Brain microvascular endothelial cell (primary cell): ENCODE measurements at regions not wholly inside any gene's neighbourhood (a gene's known extent, or its start where the extent isn't known, plus 50 kb on each side); places are given as distances from the start of the nearest gene placed in this dataset.
"Not testable (repeated sequence)": the region's sequence is repeated elsewhere in the genome, so short reads cannot be mapped to it uniquely, and the experiment has no call there.

Source experiments
- DNase-seq: peaks from one replicate; pipeline ENCODE4 v3.0.0-alpha.2; 2020
- H3K27ac ChIP-seq: fragments of 250-450 bp; sonication (Bioruptor Pico); 2 replicates; pipeline ENCODE4 v1.5.1; 2020; ENCODE audit warnings: mild to moderate bottlenecking, moderate library complexity
- H3K27me3 ChIP-seq: fragments of 250-450 bp; sonication (Bioruptor Pico); replicated peaks from 2 replicates; pipeline ENCODE4 v1.5.1; 2020; ENCODE audit warnings: mild to moderate bottlenecking
- H3K36me3 ChIP-seq: fragments of 250-450 bp; sonication (Bioruptor Pico); replicated peaks from 2 replicates; pipeline ENCODE4 v1.5.1; 2020; ENCODE audit warnings: mild to moderate bottlenecking
- H3K4me3 ChIP-seq: 2 replicates; pipeline ENCODE4 v1.5.1; 2011; ENCODE audit warnings: low read depth, mild to moderate bottlenecking, control low read depth, low read length, moderate library complexity
- CTCF ChIP-seq: IDR thresholded peaks from 2 replicates; pipeline ENCODE4 v1.5.1; 2011; ENCODE audit warnings: low read depth, mild to moderate bottlenecking, moderate library complexity, low read length, control low read depth, inconsistent platforms; ENCODE audit errors: missing control alignments
- in situ Hi-C: cut with HindIII; loops from 2 replicates; pipeline ENCODE4 v1.10.0; 2017; ENCODE audit warnings: low sequenced_read_pairs, low pct_ligation_motif_present

GRCh38 chr18:35804377-35804776 lies 168.1 kb upstream of the RMP24 start:
- Histone ChIP-seq H3K27ac (no peak overlapping the region), H3K36me3 (no peaks in the 10 kb centered on the region), H3K27me3 (no peaks in the 10 kb centered on the region), H3K4me3 (no peak overlapping the region)
- no peak for DNase-seq
- TF ChIP-seq CTCF = no peak
- in situ Hi-C loops = no loop called here

- no peak overlapping the region for H3K27ac ChIP-seq
- TF ChIP-seq CTCF = no peak
These were observed 164.6 kb upstream of the RMP24 start for GRCh38 chr18:35807811-35808335.

GRCh38 chr18:35808796-35809195 lies 163.7 kb upstream of the RMP24 start:
- H3K27me3 ChIP-seq = no peaks in the 10 kb centered on the region
- no peaks in the 10 kb centered on the region for H3K36me3 ChIP-seq
- TF ChIP-seq CTCF = no peak
- no peak overlapping the region for H3K27ac ChIP-seq
- in situ Hi-C loops = no loop called here
- no peak overlapping the region for H3K4me3 ChIP-seq
- no peak for DNase-seq

More at GRCh38 chr18:35807811-35808335, 164.6 kb upstream of the RMP24 start:
- Histone ChIP-seq H3K27me3 (no peaks in the 10 kb centered on the region), H3K4me3 (no peak overlapping the region), H3K36me3 (no peaks in the 10 kb centered on the region)
- in situ Hi-C loops = no loop called here
- no peak for DNase-seq

- TF ChIP-seq CTCF = no peak
- in situ Hi-C loops = no loop called here
- H3K36me3 ChIP-seq = no peaks in the 10 kb centered on the region
- H3K27me3 ChIP-seq = no peaks in the 10 kb centered on the region
- DNase-seq = no peak
- H3K27ac ChIP-seq = no peak overlapping the region
- no peak overlapping the region for H3K4me3 ChIP-seq
These were observed 162.0 kb upstream of the RMP24 start for GRCh38 chr18:35810520-35810919.

GRCh38 chr18:35811896-35812295 lies 160.6 kb upstream of the RMP24 start:
- TF ChIP-seq CTCF = no peak
- in situ Hi-C loops = no loop called here
- Histone ChIP-seq H3K27ac (no peak overlapping the region), H3K4me3 (no peak overlapping the region), H3K36me3 (no peaks in the 10 kb centered on the region), H3K27me3 (no peaks in the 10 kb centered on the region)
- no peak for DNase-seq

- in situ Hi-C loops, H3K27ac ChIP-seq, DNase-seq, H3K36me3 ChIP-seq, H3K27me3 ChIP-seq, H3K4me3 ChIP-seq: not testable (repeated sequence)
These were observed 157.5 kb upstream of the RMP24 start for GRCh38 chr18:35815011-35815410.
